H1 (cell line): ENCODE measurements at regions not wholly inside any gene's neighbourhood (a gene's known extent, or its start where the extent isn't known, plus 50 kb on each side); places are given as distances from the start of the nearest gene placed in this dataset.

Source experiments
- CTCF ChIA-PET: fragments of 300-600 bp; sonication (Branson Sonifier 250); formaldehyde crosslinking; loops from one replicate; lab custom pipeline; 2021; ENCODE audit not compliant: partially characterized antibody; lab: Charles Lee
- POLR2A ChIA-PET: fragments of 300-600 bp; sonication (Branson Sonifier 250); formaldehyde crosslinking; loops from one replicate; lab custom pipeline; 2021; ENCODE audit warnings: inconsistent platforms; ENCODE audit not compliant: partially characterized antibody; lab: Charles Lee
- DNase-seq, 2 experiments: peaks; one replicate each; pipeline versions ENCODE4 v3.0.0 to v3.0.0-alpha.2; 2010 to 2022; ENCODE audit warnings: low spot score in 2 of 2, low read depth in 1 of 2, mixed read lengths in 1 of 2
- FAIRE-seq: peaks from 2 replicates; lab custom pipeline; 2011; peaks lifted over from hg19 to GRCh38; lab: Jason Lieb, UNC
- H2AFZ ChIP-seq: 2 replicates; pipeline ENCODE4 v1.8.1; 2012; ENCODE audit warnings: low read length, inconsistent platforms
- H2AK5ac ChIP-seq: 2 replicates; pipeline ENCODE4 v1.6.1; 2013; ENCODE audit warnings: low read depth, low read length
- H2BK120ac ChIP-seq: replicated peaks from 2 replicates; pipeline ENCODE3; 2013; ENCODE audit warnings: low read depth, low read length, inconsistent platforms
- H2BK12ac ChIP-seq: 2 replicates; pipeline ENCODE4 v1.6.1; 2013; ENCODE audit warnings: low read depth, low read length
- H2BK15ac ChIP-seq: 2 replicates; pipeline ENCODE4 v1.6.1; 2013; ENCODE audit warnings: low read length
- H2BK20ac ChIP-seq: 2 replicates; pipeline ENCODE4 v1.6.1; 2013; ENCODE audit warnings: low read length
- H2BK5ac ChIP-seq: 2 replicates; pipeline ENCODE4 v1.6.1; 2013; ENCODE audit warnings: low read depth, low read length
- H3K14ac ChIP-seq: 2 replicates; pipeline ENCODE4 v1.6.1; 2013; ENCODE audit warnings: inconsistent platforms; ENCODE audit not compliant: insufficient read length
- H3K18ac ChIP-seq: 2 replicates; pipeline ENCODE4 v1.6.1; 2013; ENCODE audit warnings: low read length; ENCODE audit errors: extremely low read depth
- H3K23ac ChIP-seq: 2 replicates; pipeline ENCODE4 v1.6.1; 2013; ENCODE audit warnings: inconsistent platforms; ENCODE audit not compliant: insufficient read length
- H3K23me2 ChIP-seq: 2 replicates; pipeline ENCODE4 v1.6.1; 2013; ENCODE audit warnings: low read depth, low read length
- H3K27ac ChIP-seq: 2 replicates; pipeline ENCODE4 v1.6.1; 2011; ENCODE audit warnings: low read depth, low read length, inconsistent platforms
- H3K27me3 ChIP-seq, 4 experiments: replicated peaks in 1 of 4; 1 replicate in 1 of 4; 2 replicates in 3 of 4; pipeline versions ENCODE4 v1.6.1 to v1.8.1; 2011 to 2013; ENCODE audit warnings: low read length in 3 of 4, mild to moderate bottlenecking in 3 of 4, inconsistent platforms in 2 of 4, mixed read lengths in 2 of 4, moderate library complexity in 1 of 4; ENCODE audit not compliant: control insufficient read depth in 3 of 4, insufficient read depth in 3 of 4; ENCODE audit errors: extremely low read depth in 1 of 4
- H3K36me3 ChIP-seq, 4 experiments: 2 replicates each; pipeline versions ENCODE4 v1.6.1 to v1.8.1; 2011 to 2013; ENCODE audit warnings: mild to moderate bottlenecking in 4 of 4, low read length in 3 of 4, moderate library complexity in 2 of 4, control low read depth in 1 of 4, inconsistent platforms in 1 of 4; ENCODE audit not compliant: insufficient read depth in 4 of 4, control insufficient read depth in 2 of 4
- H3K4ac ChIP-seq: replicated peaks from 2 replicates; pipeline ENCODE3; 2013; ENCODE audit warnings: low read length, low read depth, mixed read lengths, inconsistent platforms; ENCODE audit not compliant: insufficient read length
- H3K4me1 ChIP-seq, 4 experiments: replicated peaks in 1 of 4; 1 replicate in 1 of 4; 2 replicates in 3 of 4; pipeline versions ENCODE4 v1.6.1 to v1.8.1; 2011 to 2013; ENCODE audit warnings: low read length in 3 of 4, inconsistent platforms in 2 of 4, mixed read lengths in 1 of 4; ENCODE audit not compliant: insufficient read depth in 4 of 4, control insufficient read depth in 3 of 4
- H3K4me2 ChIP-seq, 2 experiments: 2 replicates each; pipeline versions ENCODE4 v1.6.1 to v1.8.1; 2011 to 2013; ENCODE audit warnings: low read depth in 2 of 2, low read length in 2 of 2, control low read depth in 1 of 2, inconsistent platforms in 1 of 2, mild to moderate bottlenecking in 1 of 2; ENCODE audit not compliant: insufficient read depth in 1 of 2
- H3K4me3 ChIP-seq, 4 experiments: fragments of 200-600, 300-600 bp in 1 of 4; sonication (generic), shearing (Covaris generic), sonication (Bioruptor Twin) in 1 of 4; 2 replicates each; pipeline versions ENCODE4 v1.5.1 to v1.8.1; 2011 to 2016; ENCODE audit warnings: low read length in 4 of 4, low read depth in 3 of 4, control low read depth in 2 of 4, inconsistent platforms in 2 of 4, mild to moderate bottlenecking in 2 of 4, mixed read lengths in 1 of 4, moderate library complexity in 1 of 4; ENCODE audit not compliant: insufficient read depth in 2 of 4; ENCODE audit errors: extremely low read depth in 1 of 4
- H3K56ac ChIP-seq: replicated peaks from 2 replicates; pipeline ENCODE3; 2013; ENCODE audit warnings: low read depth, mild to moderate bottlenecking, mixed read lengths, low read length, inconsistent platforms; ENCODE audit not compliant: insufficient read length
- H3K79me1 ChIP-seq: 2 replicates; pipeline ENCODE4 v1.6.1; 2013; ENCODE audit warnings: low read depth, low read length, control low read depth
- H3K79me2 ChIP-seq, 2 experiments: 2 replicates each; pipeline versions ENCODE4 v1.6.1 to v1.8.1; 2012 to 2013; ENCODE audit warnings: low read length in 2 of 2, mild to moderate bottlenecking in 2 of 2, inconsistent platforms in 1 of 2; ENCODE audit not compliant: insufficient read depth in 2 of 2, control insufficient read depth in 1 of 2
- H3K9ac ChIP-seq, 4 experiments: replicated peaks in 1 of 4; 1 replicate in 1 of 4; 2 replicates in 3 of 4; pipeline versions ENCODE4 v1.6.1 to v1.8.1; 2011 to 2013; ENCODE audit warnings: low read depth in 3 of 4, low read length in 3 of 4, control low read depth in 2 of 4, mild to moderate bottlenecking in 2 of 4, moderate library complexity in 2 of 4, inconsistent platforms in 1 of 4; ENCODE audit errors: extremely low read depth in 1 of 4
- H3K9me3 ChIP-seq, 2 experiments: 2 replicates each; pipeline versions ENCODE4 v1.6.1 to v1.8.1; 2012 to 2013; ENCODE audit warnings: mild to moderate bottlenecking in 2 of 2, moderate library complexity in 2 of 2, control low read depth in 1 of 2, inconsistent platforms in 1 of 2, low read depth in 1 of 2, low read length in 1 of 2, mixed read lengths in 1 of 2; ENCODE audit not compliant: insufficient read depth in 2 of 2
- H4K20me1 ChIP-seq, 2 experiments: replicated peaks in 1 of 2; 2 replicates each; pipeline versions ENCODE3 to v1.8.1; 2011 to 2013; ENCODE audit warnings: inconsistent platforms in 2 of 2, low read length in 2 of 2, mild to moderate bottlenecking in 1 of 2; ENCODE audit not compliant: insufficient read depth in 2 of 2, control insufficient read depth in 1 of 2
- H4K5ac ChIP-seq: 2 replicates; pipeline ENCODE4 v1.6.1; 2013; ENCODE audit warnings: low read length, low read depth, mixed read lengths, inconsistent platforms; ENCODE audit not compliant: insufficient read length
- H4K8ac ChIP-seq: 2 replicates; pipeline ENCODE4 v1.8.0; 2013; ENCODE audit warnings: mild to moderate bottlenecking, moderate library complexity, low read length, inconsistent platforms; ENCODE audit not compliant: insufficient read depth; ENCODE audit errors: extremely low read depth
- H4K91ac ChIP-seq: replicated peaks from 2 replicates; pipeline ENCODE3; 2013; ENCODE audit warnings: low read length, mixed read lengths, inconsistent platforms; ENCODE audit not compliant: insufficient read length
- ASH2L ChIP-seq: fragments of 200-600, 300-600 bp; sonication (generic); IDR thresholded peaks from one replicate; pipeline ENCODE4 v1.7.1; 2017; ENCODE audit warnings: low read length
- BACH1 ChIP-seq: IDR thresholded peaks from 2 replicates; pipeline ENCODE4 v1.6.1; 2012; ENCODE audit warnings: low read length, improper control_type of control experiment
- CBX8 ChIP-seq: fragments of 300-800, 300-1000 bp; sonication (generic); IDR thresholded peaks from 2 replicates; pipeline ENCODE4 v1.7.1; 2016; ENCODE audit warnings: low read depth, low read length, borderline replicate concordance
- GTF2F1 ChIP-seq: IDR thresholded peaks from 2 replicates; pipeline ENCODE4 v1.6.1; 2012; ENCODE audit warnings: low read depth, low read length, improper control_type of control experiment, borderline replicate concordance
- POU5F1 ChIP-seq: IDR thresholded peaks from 2 replicates; pipeline ENCODE4 v1.6.1; 2011; ENCODE audit warnings: low read depth, mild to moderate bottlenecking, low read length, moderate library complexity
- RAD21 ChIP-seq, 2 experiments: IDR thresholded peaks in 1 of 2; conservative IDR thresholded peaks in 1 of 2; 2 replicates each; pipeline ENCODE4 v1.6.1; 2011; ENCODE audit warnings: low read depth in 2 of 2, low read length in 2 of 2, improper control_type of control experiment in 1 of 2, inconsistent platforms in 1 of 2, mild to moderate bottlenecking in 1 of 2, moderate library complexity in 1 of 2
- RBBP5 ChIP-seq: IDR thresholded peaks from 2 replicates; pipeline ENCODE4 v1.7.1; 2012; ENCODE audit warnings: low read depth, mild to moderate bottlenecking, inconsistent platforms, low read length, moderate library complexity, borderline replicate concordance
- SIN3A ChIP-seq, 2 experiments: IDR thresholded peaks in 1 of 2; conservative IDR thresholded peaks in 1 of 2; 2 replicates each; pipeline ENCODE4 v1.6.1; 2011 to 2012; ENCODE audit warnings: low read length in 2 of 2, improper control_type of control experiment in 1 of 2, low read depth in 1 of 2, mild to moderate bottlenecking in 1 of 2
- SP1 ChIP-seq: IDR thresholded peaks from 2 replicates; pipeline ENCODE4 v1.6.1; 2011; ENCODE audit warnings: low read depth, low read length
- SP2 ChIP-seq: IDR thresholded peaks from 2 replicates; pipeline ENCODE4 v1.6.1; 2012; ENCODE audit warnings: mild to moderate bottlenecking, low read length, inconsistent platforms
- SRF ChIP-seq: IDR thresholded peaks from 2 replicates; pipeline ENCODE4 v1.6.1; 2011; ENCODE audit warnings: mild to moderate bottlenecking, low read depth, low read length, moderate library complexity
- TBP ChIP-seq: IDR thresholded peaks from 2 replicates; pipeline ENCODE4 v1.6.1; 2011; ENCODE audit warnings: low read depth, low read length, improper control_type of control experiment
- TEAD4 ChIP-seq: IDR thresholded peaks from 2 replicates; pipeline ENCODE4 v1.6.1; 2012; ENCODE audit warnings: low read depth, low read length, inconsistent platforms, mixed read lengths
- WGBS, 2 experiments: shearing (Covaris generic) in 1 of 2; methylation state at CpG; one replicate each; pipeline versions ENCODE4 v1.1.6 to v1.1.7; 2013 to 2015; ENCODE audit warnings: low lambda C conversion rate in 2 of 2, mixed read lengths in 2 of 2, inconsistent platforms in 1 of 2, low coverage in 1 of 2, missing lambda C conversion rate in 1 of 2; ENCODE audit not compliant: insufficient replicate concordance in 2 of 2, insufficient coverage in 1 of 2, insufficient read length in 1 of 2; ENCODE audit errors: extremely low coverage in 1 of 2, missing lambda C conversion rate in 1 of 2; 5-methylcytosine and 5-hydroxymethylcytosine counted together
- TF ChIP-seq, protein P1 (sequence below): IDR thresholded peaks from 2 replicates; pipeline ENCODE4 v1.6.1; 2012; ENCODE audit warnings: inconsistent platforms

DNA sequence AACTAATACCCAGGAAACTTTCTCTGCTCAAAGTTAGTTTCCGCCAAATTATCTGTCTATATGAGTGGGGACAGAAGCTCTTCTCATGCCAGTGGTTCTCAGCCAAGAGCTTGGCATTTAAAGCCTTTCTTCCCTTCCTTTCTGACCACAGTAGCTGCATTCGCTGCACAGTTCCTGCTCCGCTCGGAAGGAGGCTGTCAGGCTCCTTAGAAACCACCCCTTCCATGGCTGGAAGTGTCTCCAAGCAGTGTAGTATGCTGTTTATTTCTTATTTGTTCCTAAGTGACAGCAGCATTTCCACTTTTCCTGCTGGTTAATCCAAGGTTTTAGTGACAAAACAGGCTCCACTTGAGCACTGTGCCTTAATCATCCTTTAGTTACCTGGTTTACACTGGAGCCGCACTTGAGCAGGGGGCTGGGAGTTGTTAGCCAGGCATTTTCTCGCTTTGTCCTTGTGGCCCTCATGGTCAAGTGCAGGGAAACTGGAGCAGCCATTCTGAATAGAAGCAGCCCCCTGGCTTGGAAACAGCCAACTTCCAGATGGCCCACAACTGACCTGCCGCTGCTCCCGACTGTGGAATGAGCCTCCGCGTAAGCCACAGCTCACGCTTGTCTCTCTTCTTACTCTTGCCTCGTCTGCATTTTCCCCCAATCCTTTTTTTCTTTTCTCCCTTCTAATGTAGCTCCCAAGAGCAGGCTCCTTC, 739.4 kb upstream of the TENM3 start:
- Histone ChIP-seq H2BK12ac (no peak overlapping the region), H3K4me2 (no peak overlapping the region), H2BK120ac (no peak overlapping the region), H2AFZ (peak overlapping the region; percentile 92), H3K4me3 (no peak overlapping the region), H3K27ac (no peak overlapping the region), H3K79me1 (no peaks in the 10 kb centered on the region), H3K4me1 (peaks cover 0 to 13% (median 8%) of the 10 kb centered on the region in 4 experiments; a peak in 6 of 7 replicates), H2BK20ac (no peak overlapping the region), H3K23ac (no peak overlapping the region), H2AK5ac (no peak overlapping the region), H3K36me3 (no peaks in the 10 kb centered on the region), H3K27me3 (no peaks in the 10 kb centered on the region), H3K56ac (no peak overlapping the region), H4K91ac (no peak overlapping the region), H3K79me2 (no peaks in the 10 kb centered on the region), H3K14ac (no peak overlapping the region), H4K5ac (no peak overlapping the region), H3K4ac (no peak overlapping the region), H4K8ac (no peak overlapping the region), H2BK5ac (peak overlapping the region; percentile 31; the same call in 1 of the 2 replicates), H3K23me2 (no peaks in the 10 kb centered on the region), H3K9ac (no peak overlapping the region), H3K9me3 (no peaks in the 10 kb centered on the region), H2BK15ac (no peak overlapping the region), H4K20me1 (no peaks in the 10 kb centered on the region), H3K18ac (peak overlapping the region; percentile 38; the same call in 1 of the 2 replicates)
- ChIA-PET CTCF (interaction anchor here (0.8 to 1.5 kb wide), 4 partner anchors 9 to 320 kb away, joined by 3 to 4 read pairs (median 3); no protein-coding TSS in a partner anchor), POLR2A (no interaction called here)
- 86% methylated on average over 12 of the region's 12 CpGs; no CpG with 5 or more reads in 1 of the 2 experiments for WGBS, 2 experiments
- DNase-seq (no peak), FAIRE-seq (no peak)
- TF ChIP-seq SP2 (no peak), BACH1 (no peak), RBBP5 (no peak), CBX8 (no peak), ASH2L (no peak), POU5F1 (no peak), GTF2F1 (no peak), TBP (no peak), RAD21 (IDR thresholded peaks at IDR 0.05 in 1 of 2, conservative IDR thresholded peaks at IDR 0.05 in 1 of 2; ENCODE audit: low read depth in 2 of 2, low read length in 2 of 2) (no peak), SIN3A (conservative IDR thresholded peaks at IDR 0.05 in 1 of 2, IDR thresholded peaks at IDR 0.05 in 1 of 2; ENCODE audit: low read depth in 1 of 2, low read length in 2 of 2) (no peak), SRF (no peak), TEAD4 (no peak), SP1 (no peak)
- TF ChIP-seq, protein P1, sequence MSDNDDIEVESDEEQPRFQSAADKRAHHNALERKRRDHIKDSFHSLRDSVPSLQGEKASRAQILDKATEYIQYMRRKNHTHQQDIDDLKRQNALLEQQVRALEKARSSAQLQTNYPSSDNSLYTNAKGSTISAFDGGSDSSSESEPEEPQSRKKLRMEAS, result no peak
